ENCODE measurements at regions not wholly inside any gene's neighbourhood (a gene's known extent, or its start where the extent isn't known, plus 50 kb on each side); places are given as distances from the start of the nearest gene placed in this dataset.

- TF ChIP-seq POLR2A (IDR thresholded peaks at IDR 0.05): no peak
- TF ChIP-seq CTCF (IDR thresholded peaks at IDR 0.05): no peak
- TF ChIP-seq POLR2AphosphoS5 (IDR thresholded peaks at IDR 0.05): no peak
These were observed 414.5 kb upstream of the MDFIC2 start for GRCh38 chr3:70726961-70727360.

All from sigmoid colon (tissue), 4 donors.